GM21786 (cell line): ENCODE measurements at regions not wholly inside any gene's neighbourhood (a gene's known extent, or its start where the extent isn't known, plus 50 kb on each side); places are given as distances from the start of the nearest gene placed in this dataset.

Experiments
- ATAC-seq: cut with Tn5 transposase; IDR thresholded peaks from one replicate; pipeline ENCODE4 v1.9.1; 2021; ENCODE audit not compliant: unreplicated experiment

GRCh38 chr2:83584672-83585071 lies 874.4 kb downstream of the SUCLG1 start:
- no peak for ATAC-seq

GRCh38 chr2:83582589-83582988 lies 876.5 kb downstream of the SUCLG1 start:
- ATAC-seq: no peak

- ATAC-seq: no peak
Measured at GRCh38 chr2:83579507-83579906, 879.6 kb downstream of the SUCLG1 start.

- no peak for ATAC-seq
Measured at GRCh38 chr2:83578405-83578804, 880.7 kb downstream of the SUCLG1 start.

GRCh38 chr2:83574614-83575013 lies 884.5 kb downstream of the SUCLG1 start:
- ATAC-seq: no peak

GRCh38 chr2:83573060-83573459 lies 886.0 kb downstream of the SUCLG1 start:
- ATAC-seq: no peak

- ATAC-seq: no peak
Measured at GRCh38 chr2:83572400-83572799, 886.7 kb downstream of the SUCLG1 start.

- ATAC-seq: no peak
Measured at GRCh38 chr2:83567551-83567950, 891.5 kb downstream of the SUCLG1 start.

- no peak for ATAC-seq
Measured at GRCh38 chr2:83565626-83566025, 893.5 kb downstream of the SUCLG1 start.

GRCh38 chr2:83565181-83565580 lies 893.9 kb downstream of the SUCLG1 start:
- no peak for ATAC-seq

GRCh38 chr2:83561592-83561991 lies 897.5 kb downstream of the SUCLG1 start:
- ATAC-seq: no peak

- ATAC-seq: no peak
Measured at GRCh38 chr2:83536556-83536955, 922.5 kb downstream of the SUCLG1 start.

- no peak for ATAC-seq
Measured at GRCh38 chr2:83534416-83534815, 924.7 kb downstream of the SUCLG1 start.

GRCh38 chr2:83531206-83531826 lies 927.8 kb downstream of the SUCLG1 start:
- ATAC-seq: no peak

GRCh38 chr2:83528767-83529166 lies 930.3 kb downstream of the SUCLG1 start:
- no peak for ATAC-seq

GRCh38 chr2:83522891-83523493 lies 936.1 kb downstream of the SUCLG1 start:
- no peak for ATAC-seq

GRCh38 chr2:83517727-83518368 lies 941.2 kb downstream of the SUCLG1 start:
- ATAC-seq: no peak

- ATAC-seq: no peak
Measured at GRCh38 chr2:83516503-83516902, 942.6 kb downstream of the SUCLG1 start.

GRCh38 chr2:83487451-83487850 lies 971.6 kb downstream of the SUCLG1 start:
- ATAC-seq: no peak

GRCh38 chr2:83481436-83481835 lies 977.6 kb downstream of the SUCLG1 start:
- ATAC-seq: no peak

- ATAC-seq: no peak
Measured at GRCh38 chr2:83478037-83478436, 981.0 kb downstream of the SUCLG1 start.

- ATAC-seq: no peak
Measured at GRCh38 chr2:83475371-83475770, 983.7 kb downstream of the SUCLG1 start.

- no peak for ATAC-seq
Measured at GRCh38 chr2:83471655-83472054, 987.4 kb downstream of the SUCLG1 start.
